PC-9 (cell line): ENCODE measurements at regions not wholly inside any gene's neighbourhood (a gene's known extent, or its start where the extent isn't known, plus 50 kb on each side); places are given as distances from the start of the nearest gene placed in this dataset.
A peak's percentile ranks its signal among the peaks of the same experiment; 100 is the strongest.

Source experiments
- BruUV-seq: library from RNA; stranded (reverse); fragments of 400-500 nt; replicated peaks from 2 replicates; lab custom pipeline; 2021; lab: Mats Ljungman, UMichigan
- CTCF ChIA-PET: fragments of 300-600 bp; sonication (Branson Sonifier 250); formaldehyde crosslinking; loops from one replicate; lab custom pipeline; 2022; ENCODE audit warnings: antibody characterized with exemption; lab: Charles Lee
- POLR2A ChIA-PET: fragments of 300-600 bp; sonication (Branson Sonifier 250); formaldehyde crosslinking; loops from one replicate; lab custom pipeline; 2022; ENCODE audit warnings: antibody characterized with exemption; ENCODE audit not compliant: unreplicated experiment; lab: Charles Lee
- DNase-seq, 2 experiments: peaks; one replicate each; pipeline versions ENCODE4 v3.0.0 to v3.0.0-alpha.2; 2015 to 2022; ENCODE audit warnings: mixed read lengths in 1 of 2
- H2AFZ ChIP-seq: fragments of 200-600 bp; sonication (generic); 2 replicates; pipeline ENCODE4 v1.8.1; 2017; ENCODE audit warnings: antibody characterized with exemption
- H3F3A ChIP-seq: fragments of 200-600 bp; sonication (generic); 2 replicates; pipeline ENCODE4 v1.8.1; 2017; ENCODE audit warnings: antibody characterized with exemption, mild to moderate bottlenecking, low read depth; ENCODE audit not compliant: insufficient read depth
- H3K27ac ChIP-seq: fragments of 200-600 bp; sonication (generic); 2 replicates; pipeline ENCODE4 v1.6.1; 2016; ENCODE audit warnings: mixed run types
- H3K27me3 ChIP-seq: fragments of 200-600 bp; sonication (generic); 2 replicates; pipeline ENCODE4 v1.6.1; 2016; ENCODE audit warnings: low read depth, mixed run types; ENCODE audit not compliant: insufficient read depth
- H3K36me3 ChIP-seq: fragments of 200-600 bp; sonication (generic); 2 replicates; pipeline ENCODE4 v1.6.1; 2016; ENCODE audit warnings: low read depth, mixed run types
- H3K4me1 ChIP-seq: fragments of 200-600 bp; sonication (generic); replicated peaks from 2 replicates; pipeline ENCODE4 v1.6.1; 2016; ENCODE audit warnings: mixed run types; ENCODE audit not compliant: insufficient read depth
- H3K4me2 ChIP-seq: fragments of 200-600 bp; sonication (generic); 2 replicates; pipeline ENCODE4 v1.6.1; 2017; ENCODE audit warnings: mixed run types
- H3K4me3 ChIP-seq: fragments of 200-600 bp; sonication (generic); 2 replicates; pipeline ENCODE4 v1.6.1; 2016; ENCODE audit warnings: mixed run types
- H3K79me2 ChIP-seq: fragments of 200-600 bp; sonication (generic); 2 replicates; pipeline ENCODE4 v1.6.1; 2017; ENCODE audit warnings: low read depth, mixed run types
- H3K9me2 ChIP-seq: fragments of 200-600 bp; sonication (generic); 2 replicates; pipeline ENCODE4 v1.8.1; 2017; ENCODE audit warnings: mild to moderate bottlenecking; ENCODE audit not compliant: insufficient read depth
- H3K9me3 ChIP-seq: fragments of 200-600 bp; sonication (generic); 2 replicates; pipeline ENCODE4 v1.8.1; 2016; ENCODE audit warnings: low read depth; ENCODE audit not compliant: insufficient read depth
- H4K20me1 ChIP-seq: fragments of 200-600 bp; sonication (generic); 2 replicates; pipeline ENCODE4 v1.8.1; 2017; ENCODE audit not compliant: insufficient read depth
- EZH2 ChIP-seq: fragments of 200-600 bp; sonication (generic); IDR thresholded peaks from 2 replicates; pipeline ENCODE4 v1.8.0; 2017; ENCODE audit warnings: antibody characterized with exemption, low read depth
- intact Hi-C: fragments of 100-400 bp; cut with micrococcal nuclease; formaldehyde crosslinking; loops from one replicate; pipeline ENCODE4 v1.10.0; 2022; ENCODE audit not compliant: unreplicated experiment
- TF ChIP-seq, protein P1 (sequence below): fragments of 200-600 bp; sonication (generic); conservative IDR thresholded peaks from 2 replicates; pipeline ENCODE4 v1.6.1; 2017; ENCODE audit warnings: mixed run types, antibody characterized with exemption, mild to moderate bottlenecking, moderate library complexity

DNA sequence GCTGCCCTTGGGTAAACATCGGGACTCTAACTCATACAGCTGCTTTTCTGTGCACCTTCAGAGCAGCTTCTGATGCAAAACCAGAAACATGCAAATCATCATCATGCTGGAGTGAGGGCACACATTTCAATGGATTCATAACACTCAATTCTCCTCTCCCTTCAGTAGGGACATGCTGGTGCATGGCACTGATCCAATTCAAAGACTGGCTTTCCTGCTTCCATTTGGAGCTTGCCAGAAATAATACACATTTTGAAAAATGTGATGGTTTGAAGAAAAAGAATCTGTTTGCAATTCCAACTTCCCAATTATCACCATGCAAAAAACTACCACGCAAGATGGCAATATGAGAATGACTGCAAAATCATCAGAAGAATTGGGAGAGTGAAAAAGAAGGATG, 65.2 kb upstream of the PDE10A start:
- no peaks in the 10 kb centered on the region for H4K20me1 ChIP-seq
- H3K4me2 ChIP-seq = no peak overlapping the region
- no peaks in the 10 kb centered on the region for H3K36me3 ChIP-seq
- peaks cover 66% of the 10 kb centered on the region for H3K27me3 ChIP-seq
- TF ChIP-seq EZH2 = no peak
- TF ChIP-seq, protein P1, sequence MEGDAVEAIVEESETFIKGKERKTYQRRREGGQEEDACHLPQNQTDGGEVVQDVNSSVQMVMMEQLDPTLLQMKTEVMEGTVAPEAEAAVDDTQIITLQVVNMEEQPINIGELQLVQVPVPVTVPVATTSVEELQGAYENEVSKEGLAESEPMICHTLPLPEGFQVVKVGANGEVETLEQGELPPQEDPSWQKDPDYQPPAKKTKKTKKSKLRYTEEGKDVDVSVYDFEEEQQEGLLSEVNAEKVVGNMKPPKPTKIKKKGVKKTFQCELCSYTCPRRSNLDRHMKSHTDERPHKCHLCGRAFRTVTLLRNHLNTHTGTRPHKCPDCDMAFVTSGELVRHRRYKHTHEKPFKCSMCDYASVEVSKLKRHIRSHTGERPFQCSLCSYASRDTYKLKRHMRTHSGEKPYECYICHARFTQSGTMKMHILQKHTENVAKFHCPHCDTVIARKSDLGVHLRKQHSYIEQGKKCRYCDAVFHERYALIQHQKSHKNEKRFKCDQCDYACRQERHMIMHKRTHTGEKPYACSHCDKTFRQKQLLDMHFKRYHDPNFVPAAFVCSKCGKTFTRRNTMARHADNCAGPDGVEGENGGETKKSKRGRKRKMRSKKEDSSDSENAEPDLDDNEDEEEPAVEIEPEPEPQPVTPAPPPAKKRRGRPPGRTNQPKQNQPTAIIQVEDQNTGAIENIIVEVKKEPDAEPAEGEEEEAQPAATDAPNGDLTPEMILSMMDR = no peak
- H3F3A ChIP-seq = no peaks in the 10 kb centered on the region
- intact Hi-C loops = no loop called here
- H3K4me1 ChIP-seq = no peaks in the 10 kb centered on the region
- H3K9me3 ChIP-seq = no peaks in the 10 kb centered on the region
- no peaks in the 10 kb centered on the region for H3K9me2 ChIP-seq
- ChIA-PET POLR2A (no interaction called here), CTCF (no interaction called here)
- no peak overlapping the region for H3K27ac ChIP-seq
- DNase-seq = no peak
- BruUV-seq = no TSS peak
- H3K79me2 ChIP-seq = no peaks in the 10 kb centered on the region
- H2AFZ ChIP-seq = no peak overlapping the region
- H3K4me3 ChIP-seq = no peak overlapping the region

DNA sequence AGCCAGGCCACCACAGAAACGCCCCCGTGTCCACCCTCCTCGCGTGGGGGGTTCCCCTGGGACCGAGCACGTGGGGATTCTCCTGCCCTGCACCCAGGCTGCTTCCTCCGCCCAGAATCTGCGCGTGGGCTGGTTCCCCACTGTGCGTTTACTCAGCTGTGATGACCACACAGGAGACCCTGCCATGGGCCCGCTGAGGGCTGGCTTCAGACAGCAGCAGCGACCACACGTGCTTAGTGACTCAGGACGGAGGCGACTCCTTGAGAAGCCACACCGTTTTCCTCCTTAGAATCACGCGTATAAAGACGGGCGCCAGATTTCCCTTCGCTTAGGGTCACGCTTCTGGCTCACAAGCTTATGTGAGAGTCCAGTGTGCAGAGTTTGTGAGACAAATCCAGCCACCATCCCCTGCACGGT, 63.9 kb upstream of the PDE10A start:
- CTCF ChIA-PET = no interaction called here
- intact Hi-C loops = no loop called here
- TF ChIP-seq, protein P1 = no peak
- no peak for TF ChIP-seq EZH2

DNA sequence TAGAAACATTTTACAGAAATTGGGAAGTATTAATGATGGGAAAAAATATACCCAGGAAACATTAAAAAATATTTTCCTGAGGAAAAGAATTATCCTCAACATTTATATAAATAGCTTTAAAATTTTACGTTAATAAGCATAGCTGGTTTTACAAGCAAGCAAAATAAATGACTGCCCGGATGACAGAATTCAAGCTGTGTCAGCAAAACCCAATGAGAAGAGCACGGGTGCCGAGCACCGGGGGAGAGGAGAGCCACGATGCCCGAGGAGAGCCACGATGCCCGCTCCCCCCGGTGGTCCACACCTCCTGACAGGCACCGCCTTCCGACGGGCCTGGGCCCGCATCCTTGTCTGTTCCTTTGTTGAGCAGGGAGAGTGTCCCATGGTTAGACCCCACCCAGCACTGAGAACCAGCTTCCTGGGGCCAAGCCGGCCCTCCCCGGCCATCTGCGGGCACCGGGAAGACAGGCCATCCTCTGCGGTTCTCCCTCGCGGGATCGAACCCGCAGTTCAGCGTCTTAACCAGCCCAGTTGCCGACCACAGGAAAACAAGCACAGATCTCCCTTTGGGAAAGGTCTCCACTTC, 63.3 kb upstream of the PDE10A start:
- TF ChIP-seq, protein P1 = no peak
- no peak for TF ChIP-seq EZH2
- no peaks in the 10 kb centered on the region for H3F3A ChIP-seq
- no peak for DNase-seq
- no peaks in the 10 kb centered on the region for H4K20me1 ChIP-seq
- ChIA-PET POLR2A (no interaction called here), CTCF (no interaction called here)
- no peaks in the 10 kb centered on the region for H3K4me1 ChIP-seq
- 0 out of 2 replicates have a peak overlapping the region, but pooled peaks have one; percentile 16 for H3K4me2 ChIP-seq
- no TSS peak for BruUV-seq
- H3K27ac ChIP-seq = no peak overlapping the region
- intact Hi-C loops = no loop called here
- peaks cover 61% of the 10 kb centered on the region; the same call in 1 of the 2 replicates for H3K27me3 ChIP-seq
- no peaks in the 10 kb centered on the region for H3K9me2 ChIP-seq
- no peak overlapping the region for H3K4me3 ChIP-seq
- no peaks in the 10 kb centered on the region for H3K79me2 ChIP-seq
- no peaks in the 10 kb centered on the region for H3K36me3 ChIP-seq
- H2AFZ ChIP-seq = no peak overlapping the region
- no peaks in the 10 kb centered on the region for H3K9me3 ChIP-seq

More for the DNA sequence above, 63.9 kb upstream of the PDE10A start:
- Histone ChIP-seq H4K20me1 (no peaks in the 10 kb centered on the region), H3K4me3 (no peak overlapping the region), H3K4me1 (no peaks in the 10 kb centered on the region), H3K27me3 (peaks cover 63% of the 10 kb centered on the region), H2AFZ (no peak overlapping the region), H3K9me2 (no peaks in the 10 kb centered on the region), H3K79me2 (no peaks in the 10 kb centered on the region), H3K9me3 (no peaks in the 10 kb centered on the region), H3K36me3 (no peaks in the 10 kb centered on the region), H3F3A (no peaks in the 10 kb centered on the region), H3K27ac (no peak overlapping the region), H3K4me2 (peak overlapping the region; percentile 16; the same call in 1 of the 2 replicates)
- BruUV-seq = no TSS peak
- POLR2A ChIA-PET = no interaction called here
- no peak for DNase-seq
